Gastrocnemius medialis (tissue), 4 donors: ENCODE measurements at regions not wholly inside any gene's neighbourhood (a gene's known extent, or its start where the extent isn't known, plus 50 kb on each side); places are given as distances from the start of the nearest gene placed in this dataset.

ENCODE experiments used
- POLR2A ChIP-seq, 2 donors: fragments of 450-650 bp; IDR thresholded peaks; one replicate each; pipeline ENCODE4 v1.6.1; 2017; ENCODE audit warnings: antibody characterized with exemption in 2 of 2, mild to moderate bottlenecking in 2 of 2, moderate library complexity in 2 of 2
- TF ChIP-seq, protein P1 (sequence below), 5 experiments: fragments of 450-650 bp in 3 of 5; fragments of 200-600 bp in 2 of 5; sonication (generic) in 2 of 5; IDR thresholded peaks in 4 of 5; conservative IDR thresholded peaks in 1 of 5; 1 replicate in 4 of 5; 2 replicates in 1 of 5; pipeline ENCODE4 v1.5.1; 2016 to 2019; ENCODE audit warnings: antibody characterized with exemption in 5 of 5, mild to moderate bottlenecking in 3 of 5, moderate library complexity in 3 of 5

DNA sequence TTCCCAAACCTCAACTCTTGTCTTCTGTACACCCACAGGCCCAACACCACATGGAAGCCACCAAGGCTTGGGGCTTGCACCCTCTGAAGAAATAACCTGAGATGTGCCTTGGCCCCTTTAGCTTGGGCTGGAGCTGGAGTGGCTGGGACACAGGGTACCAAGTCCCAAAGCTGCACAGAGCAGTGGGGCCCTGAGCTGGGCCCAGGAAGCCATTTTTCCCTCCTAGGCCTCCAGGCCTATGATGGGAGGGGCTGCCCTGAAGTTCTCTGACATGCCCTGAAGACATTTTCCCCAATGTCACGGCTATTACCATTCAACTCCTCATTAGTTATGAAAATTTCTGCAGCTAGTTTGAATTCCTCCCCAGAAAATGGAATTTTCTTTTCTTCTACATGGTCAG, 163.2 kb upstream of the ARID1B start:
- TF ChIP-seq, protein P1, sequence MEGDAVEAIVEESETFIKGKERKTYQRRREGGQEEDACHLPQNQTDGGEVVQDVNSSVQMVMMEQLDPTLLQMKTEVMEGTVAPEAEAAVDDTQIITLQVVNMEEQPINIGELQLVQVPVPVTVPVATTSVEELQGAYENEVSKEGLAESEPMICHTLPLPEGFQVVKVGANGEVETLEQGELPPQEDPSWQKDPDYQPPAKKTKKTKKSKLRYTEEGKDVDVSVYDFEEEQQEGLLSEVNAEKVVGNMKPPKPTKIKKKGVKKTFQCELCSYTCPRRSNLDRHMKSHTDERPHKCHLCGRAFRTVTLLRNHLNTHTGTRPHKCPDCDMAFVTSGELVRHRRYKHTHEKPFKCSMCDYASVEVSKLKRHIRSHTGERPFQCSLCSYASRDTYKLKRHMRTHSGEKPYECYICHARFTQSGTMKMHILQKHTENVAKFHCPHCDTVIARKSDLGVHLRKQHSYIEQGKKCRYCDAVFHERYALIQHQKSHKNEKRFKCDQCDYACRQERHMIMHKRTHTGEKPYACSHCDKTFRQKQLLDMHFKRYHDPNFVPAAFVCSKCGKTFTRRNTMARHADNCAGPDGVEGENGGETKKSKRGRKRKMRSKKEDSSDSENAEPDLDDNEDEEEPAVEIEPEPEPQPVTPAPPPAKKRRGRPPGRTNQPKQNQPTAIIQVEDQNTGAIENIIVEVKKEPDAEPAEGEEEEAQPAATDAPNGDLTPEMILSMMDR (IDR thresholded peaks at IDR 0.05 in 4 of 5, conservative IDR thresholded peaks at IDR 0.05 in 1 of 5) = no peak
- no peak for TF ChIP-seq POLR2A (IDR thresholded peaks at IDR 0.05)
